Bronchial epithelial cell (primary cell): ENCODE measurements at regions not wholly inside any gene's neighbourhood (a gene's known extent, or its start where the extent isn't known, plus 50 kb on each side); places are given as distances from the start of the nearest gene placed in this dataset.

Experiments
- DNase-seq: peaks from one replicate; pipeline ENCODE4 v3.0.0-alpha.2; 2010; ENCODE audit warnings: low read depth
- FAIRE-seq: peaks from 2 replicates; lab custom pipeline; 2011; peaks lifted over from hg19 to GRCh38; lab: Jason Lieb, UNC
- H3K27me3 ChIP-seq: 2 replicates; pipeline ENCODE4 v1.5.1; 2011; ENCODE audit warnings: low read length; ENCODE audit not compliant: control insufficient read depth, insufficient read depth
- H3K36me3 ChIP-seq: 2 replicates; pipeline ENCODE4 v1.5.1; 2011; ENCODE audit warnings: low read length; ENCODE audit not compliant: control insufficient read depth, insufficient read depth
- H3K4me3 ChIP-seq: 2 replicates; pipeline ENCODE4 v1.5.1; 2011; ENCODE audit warnings: mild to moderate bottlenecking, low read depth, low read length, control low read depth
- TF ChIP-seq, protein P1 (sequence below): IDR thresholded peaks from 2 replicates; pipeline ENCODE4 v1.5.1; 2011; ENCODE audit warnings: mild to moderate bottlenecking, moderate library complexity, low read length, control low read depth, inconsistent platforms; ENCODE audit not compliant: insufficient read depth, severe bottlenecking

DNA sequence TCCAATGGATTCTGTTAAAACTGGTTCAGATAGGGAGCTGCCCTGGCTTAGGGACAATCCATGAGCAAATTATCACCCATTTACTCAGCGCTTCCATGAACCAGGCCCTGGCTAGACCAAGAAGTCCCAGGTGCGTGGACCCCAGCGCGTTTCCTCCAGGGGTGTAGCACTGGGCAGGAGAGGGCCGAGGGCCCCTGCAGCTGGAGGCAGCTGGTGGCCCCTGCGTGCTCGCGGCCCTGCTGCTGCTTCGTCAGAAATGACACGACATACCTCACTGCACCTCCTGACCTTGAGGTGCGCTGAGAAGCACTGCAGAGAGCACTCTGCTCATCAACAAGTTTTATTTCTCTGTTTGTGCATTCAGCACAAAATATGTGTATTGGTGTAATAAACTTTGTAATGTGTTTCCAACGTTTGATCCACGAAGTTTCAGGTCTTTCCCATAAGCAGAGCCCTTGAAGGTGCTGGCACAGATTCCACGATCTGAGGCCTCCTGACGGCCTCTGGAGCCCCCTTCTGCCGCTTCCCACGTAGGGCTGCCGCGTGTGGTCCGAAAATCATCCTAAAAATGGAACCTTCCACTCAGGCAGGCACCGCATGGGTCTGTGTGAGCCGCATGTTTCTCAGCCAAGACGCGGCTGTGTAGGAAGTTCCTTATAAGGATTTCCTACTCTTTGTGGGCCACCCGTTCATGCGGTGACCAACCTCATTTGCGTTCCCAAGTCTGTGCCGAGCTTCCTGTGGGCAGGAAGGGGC, 50.8 kb upstream of the ZCCHC14 start:
- TF ChIP-seq, protein P1, sequence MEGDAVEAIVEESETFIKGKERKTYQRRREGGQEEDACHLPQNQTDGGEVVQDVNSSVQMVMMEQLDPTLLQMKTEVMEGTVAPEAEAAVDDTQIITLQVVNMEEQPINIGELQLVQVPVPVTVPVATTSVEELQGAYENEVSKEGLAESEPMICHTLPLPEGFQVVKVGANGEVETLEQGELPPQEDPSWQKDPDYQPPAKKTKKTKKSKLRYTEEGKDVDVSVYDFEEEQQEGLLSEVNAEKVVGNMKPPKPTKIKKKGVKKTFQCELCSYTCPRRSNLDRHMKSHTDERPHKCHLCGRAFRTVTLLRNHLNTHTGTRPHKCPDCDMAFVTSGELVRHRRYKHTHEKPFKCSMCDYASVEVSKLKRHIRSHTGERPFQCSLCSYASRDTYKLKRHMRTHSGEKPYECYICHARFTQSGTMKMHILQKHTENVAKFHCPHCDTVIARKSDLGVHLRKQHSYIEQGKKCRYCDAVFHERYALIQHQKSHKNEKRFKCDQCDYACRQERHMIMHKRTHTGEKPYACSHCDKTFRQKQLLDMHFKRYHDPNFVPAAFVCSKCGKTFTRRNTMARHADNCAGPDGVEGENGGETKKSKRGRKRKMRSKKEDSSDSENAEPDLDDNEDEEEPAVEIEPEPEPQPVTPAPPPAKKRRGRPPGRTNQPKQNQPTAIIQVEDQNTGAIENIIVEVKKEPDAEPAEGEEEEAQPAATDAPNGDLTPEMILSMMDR: no peak
- Histone ChIP-seq H3K36me3 (no peaks in the 10 kb centered on the region), H3K4me3 (no peak overlapping the region), H3K27me3 (peaks cover 5% of the 10 kb centered on the region)
- DNase-seq (no peak), FAIRE-seq (no peak)

- Histone ChIP-seq H3K4me3 (no peak overlapping the region), H3K36me3 (no peaks in the 10 kb centered on the region), H3K27me3 (peaks cover 5% of the 10 kb centered on the region)
- TF ChIP-seq, protein P1: no peak
- FAIRE-seq (no peak), DNase-seq (no peak)
These were observed 49.8 kb upstream of the ZCCHC14 start for GRCh38 chr16:87542531-87543102.
